HG02623 (cell line): ENCODE measurements at regions not wholly inside any gene's neighbourhood (a gene's known extent, or its start where the extent isn't known, plus 50 kb on each side); places are given as distances from the start of the nearest gene placed in this dataset.

Experiments
- ATAC-seq: cut with Tn5 transposase; IDR thresholded peaks from one replicate; pipeline ENCODE4 v1.9.1; 2021; ENCODE audit warnings: moderate library complexity; ENCODE audit not compliant: unreplicated experiment

DNA sequence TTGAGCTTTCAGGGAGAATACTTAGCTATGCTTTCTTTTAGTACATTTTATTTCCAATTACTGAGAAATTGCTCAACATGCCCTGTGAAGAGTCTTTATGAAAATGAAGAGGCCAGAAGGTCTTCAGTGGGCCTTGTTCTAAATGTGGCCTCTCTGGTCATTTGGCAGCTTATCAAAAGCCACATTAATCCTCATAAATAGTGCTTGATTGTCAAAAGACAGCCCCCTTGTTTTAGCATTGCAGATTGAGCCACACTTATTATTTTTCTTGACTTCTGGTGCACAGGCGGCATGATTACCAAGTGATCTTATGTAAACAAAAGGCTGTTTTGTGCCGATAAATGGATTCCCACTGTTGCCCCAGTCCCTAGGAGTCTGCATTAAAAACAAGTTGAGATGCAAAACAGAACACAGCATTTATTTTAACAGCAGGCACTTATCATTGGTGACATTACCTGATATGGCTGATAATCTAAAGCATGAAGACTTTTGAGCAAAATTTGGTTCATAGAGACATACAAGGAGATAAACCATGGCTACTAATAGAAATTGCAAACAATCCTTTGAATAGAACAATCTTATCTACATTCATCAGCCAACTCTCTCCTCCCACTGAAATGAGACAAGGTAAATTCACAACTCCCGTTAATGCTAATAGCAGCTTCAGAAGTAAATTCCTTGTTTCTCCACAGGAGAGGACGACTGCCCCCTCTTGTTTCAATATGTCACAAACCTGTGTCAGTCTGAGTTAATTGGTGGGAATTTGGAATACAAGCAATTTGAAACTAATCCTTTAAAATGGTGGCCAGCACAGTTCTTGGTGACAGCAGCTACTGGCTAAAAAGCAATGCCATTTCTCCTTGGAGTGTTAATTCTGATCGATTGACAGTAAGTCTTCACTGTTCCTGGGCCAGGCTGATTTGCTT is 194.3 kb downstream of the NSUN3 start:
- ATAC-seq: no peak

GRCh38 chr3:94258851-94259250 is 196.0 kb downstream of the NSUN3 start:
- ATAC-seq: no peak

DNA sequence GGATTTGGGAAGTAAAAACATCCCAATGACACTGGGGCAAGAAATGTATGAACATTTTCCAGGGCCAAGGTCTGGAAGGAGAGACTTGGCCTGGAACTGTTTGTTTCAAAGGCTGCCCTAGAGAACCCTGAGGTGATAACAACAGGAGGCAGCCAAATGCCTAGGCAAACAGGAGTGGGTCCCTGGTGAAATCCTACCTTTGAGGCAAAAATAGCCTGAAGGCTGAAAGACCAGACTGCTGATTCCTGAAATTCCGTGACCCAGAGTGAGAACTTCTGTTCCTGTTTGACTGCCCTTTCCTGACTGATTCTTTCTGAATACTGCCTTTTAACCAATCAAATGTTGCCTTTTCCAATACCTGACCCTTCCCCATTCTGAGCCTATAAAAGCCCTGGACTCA is 196.4 kb downstream of the NSUN3 start:
- ATAC-seq: no peak

- no peak for ATAC-seq
These were observed 206.9 kb downstream of the NSUN3 start for GRCh38 chr3:94269763-94270162.

GRCh38 chr3:94272016-94272415 is 209.2 kb downstream of the NSUN3 start:
- ATAC-seq: no peak

GRCh38 chr3:94280958-94281357 is 218.1 kb downstream of the NSUN3 start:
- no peak for ATAC-seq

GRCh38 chr3:94285872-94286271 is 223.0 kb downstream of the NSUN3 start:
- ATAC-seq: no peak

GRCh38 chr3:94291686-94292085 is 228.8 kb downstream of the NSUN3 start:
- ATAC-seq: no peak

DNA sequence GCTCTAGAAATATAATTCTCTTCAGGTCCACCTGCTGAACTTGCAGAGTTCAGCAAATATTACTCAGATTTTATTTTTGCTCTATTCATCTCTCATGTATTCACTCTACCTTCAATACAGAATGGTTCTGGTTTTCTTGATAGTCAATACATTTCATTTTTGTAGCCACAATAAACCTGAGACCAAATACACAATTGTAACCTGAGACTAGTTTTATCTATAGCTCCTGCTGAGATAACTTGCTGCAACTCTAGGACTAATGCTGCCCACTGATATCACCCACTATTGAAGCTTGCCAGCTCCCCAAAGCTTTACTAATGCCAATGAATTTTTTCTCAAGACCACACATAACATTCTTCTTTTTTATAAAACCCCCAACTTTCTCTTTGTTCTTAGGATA is 229.3 kb downstream of the NSUN3 start:
- no peak for ATAC-seq

- ATAC-seq: no peak
These were observed 230.9 kb downstream of the NSUN3 start for GRCh38 chr3:94293793-94294195.

GRCh38 chr3:94294806-94295205 is 231.9 kb downstream of the NSUN3 start:
- ATAC-seq: no peak

GRCh38 chr3:94299716-94300115 is 236.9 kb downstream of the NSUN3 start:
- ATAC-seq: no peak

DNA sequence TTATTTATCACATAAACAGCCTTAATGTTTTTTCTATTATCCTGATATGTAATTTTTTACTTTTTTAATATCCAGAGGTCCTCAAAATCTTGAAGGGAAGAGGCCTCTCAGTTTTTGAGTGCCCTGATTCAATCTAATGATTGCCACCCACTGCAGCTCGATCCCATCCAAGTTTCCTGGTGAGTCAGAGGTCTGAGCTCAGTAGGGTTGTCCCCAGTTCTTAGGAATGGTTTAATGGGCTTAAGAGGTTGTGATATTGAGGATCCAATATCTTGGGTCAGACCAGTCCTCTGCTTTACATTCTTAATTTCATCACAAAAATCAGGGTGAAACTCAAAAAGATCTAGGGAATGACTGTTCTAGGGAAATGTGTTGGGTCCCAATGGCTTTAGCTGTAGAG is 238.5 kb downstream of the NSUN3 start:
- no peak for ATAC-seq

- ATAC-seq: no peak
These were observed 240.4 kb downstream of the NSUN3 start for GRCh38 chr3:94303266-94303665.

DNA sequence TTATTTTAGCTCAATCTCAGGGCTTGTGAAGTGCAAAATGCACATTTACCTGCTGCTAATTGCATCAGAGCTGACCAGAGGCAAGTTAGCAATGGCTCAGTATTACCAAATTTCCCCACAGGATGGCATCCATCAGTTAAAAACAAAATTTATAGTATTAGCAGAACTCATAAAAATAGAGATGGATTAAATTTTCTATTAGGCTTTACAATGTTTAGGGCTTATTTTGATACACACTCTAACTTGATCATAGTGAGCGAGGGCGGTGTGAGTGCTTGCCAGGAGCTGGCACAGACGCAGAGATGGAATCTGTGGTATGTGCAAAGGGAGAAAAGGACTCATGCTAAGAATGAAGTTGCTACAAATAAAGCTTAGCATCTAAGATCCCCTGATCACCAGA is 241.0 kb downstream of the NSUN3 start:
- no peak for ATAC-seq

- no peak for ATAC-seq
These were observed 242.1 kb downstream of the NSUN3 start for GRCh38 chr3:94304954-94305353.

GRCh38 chr3:94305835-94306611 is 243.2 kb downstream of the NSUN3 start:
- ATAC-seq: no peak

DNA sequence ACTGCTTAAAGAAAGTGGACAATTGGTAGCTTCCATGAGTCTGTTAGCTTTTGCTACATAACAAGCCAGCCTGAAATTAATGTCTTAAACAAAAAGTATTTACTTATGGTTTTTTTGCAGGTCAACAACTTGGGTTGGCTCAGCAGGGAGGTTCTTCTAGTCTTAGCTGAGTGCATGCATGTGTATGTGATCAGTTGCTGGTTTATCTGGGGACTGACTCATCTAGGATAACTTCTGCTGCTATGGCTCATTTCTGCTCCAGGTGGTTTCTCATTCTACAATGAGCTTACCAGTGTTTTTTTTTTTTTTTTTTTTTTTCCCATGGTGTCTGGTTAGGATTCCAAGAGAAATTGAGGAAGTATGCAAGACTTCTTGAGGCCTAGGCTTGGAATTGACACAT is 244.7 kb downstream of the NSUN3 start:
- no peak for ATAC-seq

GRCh38 chr3:94308767-94309166 is 245.9 kb downstream of the NSUN3 start:
- no peak for ATAC-seq

- no peak for ATAC-seq
These were observed 247.7 kb downstream of the NSUN3 start for GRCh38 chr3:94310341-94311135.

DNA sequence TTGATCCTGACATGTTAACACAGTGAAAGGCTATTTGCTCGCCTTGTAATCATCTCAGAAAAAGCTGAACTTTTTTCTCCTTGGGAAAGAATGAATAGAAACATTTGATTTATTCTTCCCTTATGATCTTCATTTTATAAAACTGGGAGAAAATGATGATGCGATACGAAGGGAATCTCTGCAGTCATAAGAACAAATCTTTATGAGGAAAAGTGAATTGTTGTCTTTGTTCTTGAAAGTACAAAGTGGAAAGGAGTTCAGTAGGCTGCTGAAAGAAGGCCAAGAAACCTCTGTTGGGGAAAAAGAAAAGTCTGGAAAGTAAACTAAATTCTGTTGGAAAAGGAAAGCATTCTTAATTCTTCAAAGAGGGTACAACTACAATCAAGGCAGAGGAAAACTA is 248.8 kb downstream of the NSUN3 start:
- ATAC-seq: no peak
